ENCODE measurements at regions not wholly inside any gene's neighbourhood (a gene's known extent, or its start where the extent isn't known, plus 50 kb on each side); places are given as distances from the start of the nearest gene placed in this dataset.

GRCh38 chr7:145862212-145862611, 254.4 kb upstream of the CNTNAP2 start:
- H3K9me3 ChIP-seq = no peaks in the 10 kb centered on the region
- no peak overlapping the region for H3K27ac ChIP-seq
- TF ChIP-seq CTCF (IDR thresholded peaks at IDR 0.05) (no peak), EP300 (IDR thresholded peaks at IDR 0.05) (no peak), POLR2A (IDR thresholded peaks at IDR 0.05) (no peak)
- no peak for DNase-seq
- intact Hi-C loops (cut with DNase I) = no loop called here
- no peak overlapping the region for H3K4me3 ChIP-seq
- no peaks in the 10 kb centered on the region for H3K27me3 ChIP-seq
- no peaks in the 10 kb centered on the region for H3K4me1 ChIP-seq (ENCODE audit: insufficient read depth)
- H3K36me3 ChIP-seq = no peaks in the 10 kb centered on the region
- WGBS, 3 donors = 67 to 75% (median 75%) methylated on average over 5 of the region's 5 CpGs

GRCh38 chr7:145860809-145861208, 255.8 kb upstream of the CNTNAP2 start:
- H3K36me3 ChIP-seq = no peaks in the 10 kb centered on the region
- 51 to 69% (median 67%) methylated on average over 1 of the region's 1 CpG for WGBS, 3 donors
- TF ChIP-seq POLR2A (IDR thresholded peaks at IDR 0.05) (no peak), EP300 (IDR thresholded peaks at IDR 0.05) (no peak), CTCF (IDR thresholded peaks at IDR 0.05) (no peak)
- H3K27ac ChIP-seq = no peak overlapping the region
- no peaks in the 10 kb centered on the region for H3K27me3 ChIP-seq
- no peak overlapping the region for H3K4me3 ChIP-seq
- intact Hi-C loops (cut with DNase I) = no loop called here
- no peak for DNase-seq
- no peaks in the 10 kb centered on the region for H3K4me1 ChIP-seq (ENCODE audit: insufficient read depth)
- H3K9me3 ChIP-seq = no peaks in the 10 kb centered on the region

GRCh38 chr7:145850636-145851035, 266.0 kb upstream of the CNTNAP2 start:
- intact Hi-C loops (cut with DNase I) = no loop called here
- TF ChIP-seq EP300 (IDR thresholded peaks at IDR 0.05) (no peak), POLR2A (IDR thresholded peaks at IDR 0.05) (no peak), CTCF (IDR thresholded peaks at IDR 0.05) (no peak)
- WGBS, 3 donors = 79 to 87% (median 80%) methylated on average over 6 of the region's 6 CpGs

DNA sequence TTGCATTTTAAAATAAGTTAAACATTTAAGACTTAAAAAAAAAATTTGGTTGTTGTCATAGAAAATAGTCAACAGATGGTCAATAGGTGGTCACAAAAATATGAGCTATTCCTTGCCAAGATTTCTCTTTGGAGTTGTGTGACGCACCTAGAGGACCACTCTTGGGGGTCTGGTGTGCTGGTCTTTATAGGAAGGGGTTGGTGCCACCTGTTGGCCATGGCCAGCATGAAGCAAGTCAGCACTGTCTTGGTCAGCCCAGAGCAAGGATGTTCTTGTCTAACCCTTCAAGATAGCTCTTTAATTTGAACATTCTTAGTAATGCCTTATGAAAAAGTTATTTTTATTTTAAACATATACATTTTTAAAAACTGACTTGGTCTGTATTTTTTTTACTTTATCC, 267.9 kb upstream of the CNTNAP2 start:
- WGBS, 3 donors = 46 to 59% (median 48%) methylated on average over 1 of the region's 1 CpG
- Histone ChIP-seq H3K27ac (no peak overlapping the region), H3K4me1 (ENCODE audit: insufficient read depth) (no peaks in the 10 kb centered on the region), H3K36me3 (no peaks in the 10 kb centered on the region), H3K9me3 (no peaks in the 10 kb centered on the region), H3K4me3 (no peak overlapping the region), H3K27me3 (no peaks in the 10 kb centered on the region)
- DNase-seq = no peak
- intact Hi-C loops (cut with DNase I) = no loop called here
- no peak for TF ChIP-seq POLR2A (IDR thresholded peaks at IDR 0.05)
- no peak for TF ChIP-seq EP300 (IDR thresholded peaks at IDR 0.05)
- no peak for TF ChIP-seq CTCF (IDR thresholded peaks at IDR 0.05)

More at GRCh38 chr7:145850636-145851035, 266.0 kb upstream of the CNTNAP2 start:
- Histone ChIP-seq H3K4me3 (no peak overlapping the region), H3K27me3 (no peaks in the 10 kb centered on the region), H3K27ac (no peak overlapping the region), H3K36me3 (no peaks in the 10 kb centered on the region), H3K9me3 (no peaks in the 10 kb centered on the region), H3K4me1 (ENCODE audit: insufficient read depth) (no peaks in the 10 kb centered on the region)
- no peak for DNase-seq

- no peaks in the 10 kb centered on the region for H3K4me1 ChIP-seq (ENCODE audit: insufficient read depth)
- 59 to 70% (median 67%) methylated on average over 6 of the region's 6 CpGs for WGBS, 3 donors
- no peak overlapping the region for H3K27ac ChIP-seq
- TF ChIP-seq CTCF (IDR thresholded peaks at IDR 0.05) = no peak
- no peak for TF ChIP-seq EP300 (IDR thresholded peaks at IDR 0.05)
- no peak for TF ChIP-seq POLR2A (IDR thresholded peaks at IDR 0.05)
- H3K4me3 ChIP-seq = no peak overlapping the region
- intact Hi-C loops (cut with DNase I) = no loop called here
- DNase-seq = no peak
- H3K36me3 ChIP-seq = no peaks in the 10 kb centered on the region
- H3K9me3 ChIP-seq = no peaks in the 10 kb centered on the region
- no peaks in the 10 kb centered on the region for H3K27me3 ChIP-seq
Observed at GRCh38 chr7:145845345-145845744, 271.3 kb upstream of the CNTNAP2 start.
